Peyer's patch (tissue), 4 donors: ENCODE measurements at regions not wholly inside any gene's neighbourhood (a gene's known extent, or its start where the extent isn't known, plus 50 kb on each side); places are given as distances from the start of the nearest gene placed in this dataset.

Experiments used
- POLR2A ChIP-seq, 2 donors: fragments of 450-650 bp; IDR thresholded peaks; one replicate each; pipeline ENCODE4 v1.5.1; 2017; ENCODE audit warnings: antibody characterized with exemption in 2 of 2, mild to moderate bottlenecking in 2 of 2, moderate library complexity in 2 of 2
- TF ChIP-seq, protein P1 (sequence below), 6 experiments: fragments of 450-650 bp in 4 of 6; fragments of 200-600 bp in 2 of 6; sonication (generic) in 1 of 6; IDR thresholded peaks; one replicate each; pipeline ENCODE4 v1.5.1; 2017 to 2019; ENCODE audit warnings: antibody characterized with exemption in 6 of 6, mild to moderate bottlenecking in 3 of 6, moderate library complexity in 1 of 6

DNA sequence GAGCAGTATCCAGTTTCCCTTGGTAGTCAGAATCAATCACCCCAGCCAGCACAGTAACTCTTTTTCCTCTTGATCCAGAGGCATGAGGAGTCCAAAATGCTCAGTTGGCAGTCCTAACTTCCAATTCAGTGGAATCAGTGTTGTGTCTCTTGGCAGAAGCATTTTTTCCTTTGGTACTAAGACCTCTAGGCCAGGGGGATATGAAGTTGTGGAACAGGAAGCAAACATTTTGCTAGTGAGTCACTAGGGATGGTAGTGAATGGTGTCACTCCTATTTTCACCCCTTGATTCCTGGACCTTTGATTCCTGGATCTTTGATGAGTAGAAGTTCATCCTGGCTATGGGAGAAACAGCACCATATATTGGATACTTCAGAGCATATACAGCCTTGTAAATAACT lies 70.5 kb upstream of the ALDH1A3 start:
- TF ChIP-seq, protein P1, sequence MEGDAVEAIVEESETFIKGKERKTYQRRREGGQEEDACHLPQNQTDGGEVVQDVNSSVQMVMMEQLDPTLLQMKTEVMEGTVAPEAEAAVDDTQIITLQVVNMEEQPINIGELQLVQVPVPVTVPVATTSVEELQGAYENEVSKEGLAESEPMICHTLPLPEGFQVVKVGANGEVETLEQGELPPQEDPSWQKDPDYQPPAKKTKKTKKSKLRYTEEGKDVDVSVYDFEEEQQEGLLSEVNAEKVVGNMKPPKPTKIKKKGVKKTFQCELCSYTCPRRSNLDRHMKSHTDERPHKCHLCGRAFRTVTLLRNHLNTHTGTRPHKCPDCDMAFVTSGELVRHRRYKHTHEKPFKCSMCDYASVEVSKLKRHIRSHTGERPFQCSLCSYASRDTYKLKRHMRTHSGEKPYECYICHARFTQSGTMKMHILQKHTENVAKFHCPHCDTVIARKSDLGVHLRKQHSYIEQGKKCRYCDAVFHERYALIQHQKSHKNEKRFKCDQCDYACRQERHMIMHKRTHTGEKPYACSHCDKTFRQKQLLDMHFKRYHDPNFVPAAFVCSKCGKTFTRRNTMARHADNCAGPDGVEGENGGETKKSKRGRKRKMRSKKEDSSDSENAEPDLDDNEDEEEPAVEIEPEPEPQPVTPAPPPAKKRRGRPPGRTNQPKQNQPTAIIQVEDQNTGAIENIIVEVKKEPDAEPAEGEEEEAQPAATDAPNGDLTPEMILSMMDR (IDR thresholded peaks at IDR 0.05), result no peak
- no peak for TF ChIP-seq POLR2A (IDR thresholded peaks at IDR 0.05)
